GM21723 (cell line): ENCODE measurements at regions not wholly inside any gene's neighbourhood (a gene's known extent, or its start where the extent isn't known, plus 50 kb on each side); places are given as distances from the start of the nearest gene placed in this dataset.
"Not testable (repeated sequence)": the region's sequence is repeated elsewhere in the genome, so short reads cannot be mapped to it uniquely, and the experiment has no call there.

Experiments used
- ATAC-seq: cut with Tn5 transposase; IDR thresholded peaks from one replicate; pipeline ENCODE4 v1.9.1; 2021; ENCODE audit warnings: mild to moderate bottlenecking, moderate library complexity; ENCODE audit not compliant: unreplicated experiment

DNA sequence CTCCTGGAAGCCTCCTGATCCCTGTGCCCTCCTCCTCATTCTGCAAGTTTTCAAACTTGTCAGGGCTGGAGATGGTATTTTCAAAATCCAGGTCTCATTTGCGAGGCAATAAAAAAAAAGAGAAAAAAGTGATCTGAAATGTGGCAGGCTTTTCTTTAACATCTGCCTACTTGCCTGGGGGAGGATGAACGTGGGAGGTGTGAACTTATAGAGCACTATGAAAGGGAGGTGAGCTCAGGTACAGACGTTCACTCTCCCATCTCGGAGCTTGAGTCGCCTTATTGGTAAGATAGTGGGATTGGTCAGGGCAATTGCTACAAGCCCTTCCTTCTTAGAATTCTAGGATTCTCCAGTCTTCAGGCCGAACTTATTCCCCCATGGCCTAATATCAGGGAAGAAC lies 104.8 kb upstream of the CADM1 start:
- ATAC-seq, result no peak

DNA sequence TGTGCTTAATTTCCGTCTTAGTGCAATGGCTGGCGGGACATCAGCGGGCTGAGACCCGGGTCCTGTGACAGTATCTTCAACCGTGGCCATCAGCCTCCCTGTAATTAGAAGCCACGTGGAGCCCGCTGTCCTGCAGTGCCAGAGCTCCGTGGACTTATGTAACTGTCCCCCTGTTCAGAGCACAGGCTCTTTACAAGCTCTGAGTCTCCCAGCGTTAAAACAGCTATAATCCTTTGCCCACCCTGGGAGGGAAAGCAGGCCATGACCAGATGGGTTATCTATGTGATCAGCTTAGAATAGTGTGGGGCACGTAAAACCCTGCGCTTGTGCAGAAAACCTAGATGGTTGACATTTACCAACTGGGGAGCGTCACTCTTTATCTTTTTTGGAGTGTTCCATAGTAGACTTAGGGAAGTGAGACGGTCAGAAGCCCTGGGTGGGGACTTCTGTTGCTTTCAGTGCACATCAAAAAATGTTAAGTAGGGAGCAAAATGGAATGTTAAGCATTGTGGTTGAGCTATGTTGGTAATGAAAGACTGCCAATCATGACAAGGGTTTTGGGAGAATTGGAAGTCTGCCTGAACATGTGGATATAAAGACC lies 103.5 kb upstream of the CADM1 start:
- ATAC-seq, result no peak

DNA sequence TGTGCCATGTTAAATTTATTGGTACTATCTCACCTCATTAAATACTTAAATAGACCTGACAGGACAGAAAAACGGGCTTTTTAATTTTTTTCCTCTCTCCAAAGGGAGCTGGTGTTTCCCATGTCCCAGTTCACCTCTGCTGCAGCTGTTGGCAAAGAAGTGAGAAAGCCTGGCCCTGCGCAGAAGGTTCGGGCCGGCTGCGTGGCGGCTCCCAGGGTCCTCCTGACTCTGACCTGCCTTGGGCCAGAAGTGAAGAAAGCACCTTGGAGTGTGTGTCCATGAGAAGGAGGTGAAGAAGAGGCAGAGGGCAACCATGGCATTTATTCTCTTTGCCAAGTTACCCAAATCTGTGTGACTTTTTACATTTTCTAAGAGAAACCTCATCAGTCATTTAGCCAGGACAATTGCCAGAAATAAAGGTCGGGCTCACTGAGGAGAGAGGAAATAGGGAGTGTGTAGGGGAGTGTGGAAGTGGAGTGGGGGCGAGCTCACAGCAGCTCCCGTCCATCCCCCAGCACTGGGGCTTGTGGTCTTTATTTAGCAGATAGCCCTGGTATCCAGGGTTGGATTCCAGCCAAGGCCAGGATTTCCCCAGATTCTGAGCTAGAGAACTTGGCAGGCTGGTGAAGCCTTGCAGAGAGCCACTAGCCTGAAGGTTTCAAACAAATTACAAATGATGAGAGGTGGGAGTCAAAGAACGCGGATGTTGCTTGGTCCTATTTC lies 102.4 kb upstream of the CADM1 start:
- no peak for ATAC-seq

DNA sequence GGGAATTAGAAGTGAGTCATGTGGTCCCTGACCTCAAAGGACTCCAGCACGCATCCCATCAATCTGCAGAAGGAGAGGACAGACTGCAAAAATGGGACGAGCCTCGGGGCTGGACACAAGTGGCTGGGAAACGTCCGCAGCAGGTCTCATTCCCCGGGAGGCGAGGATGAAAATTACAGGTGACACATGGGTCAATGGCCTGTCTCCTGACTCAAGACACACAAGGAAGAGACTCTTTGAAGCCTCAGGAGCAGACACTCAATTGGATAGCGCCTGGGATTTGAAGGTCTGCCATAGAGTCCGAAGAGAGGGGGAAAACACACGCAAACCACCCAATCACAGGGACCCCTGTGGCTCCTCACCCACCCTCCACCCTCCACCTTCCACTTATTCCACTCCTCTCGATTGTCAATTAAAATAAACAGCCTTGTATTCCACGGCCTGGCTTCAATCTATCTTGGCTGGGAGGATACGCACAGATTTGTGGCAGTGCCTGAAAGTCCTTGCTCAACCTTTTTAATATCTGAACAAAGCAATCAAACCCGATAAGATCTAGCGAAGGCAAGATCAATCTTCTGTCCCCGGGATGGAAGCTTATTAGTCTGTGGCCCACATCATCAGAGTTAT lies 101.8 kb upstream of the CADM1 start:
- ATAC-seq, result no peak

DNA sequence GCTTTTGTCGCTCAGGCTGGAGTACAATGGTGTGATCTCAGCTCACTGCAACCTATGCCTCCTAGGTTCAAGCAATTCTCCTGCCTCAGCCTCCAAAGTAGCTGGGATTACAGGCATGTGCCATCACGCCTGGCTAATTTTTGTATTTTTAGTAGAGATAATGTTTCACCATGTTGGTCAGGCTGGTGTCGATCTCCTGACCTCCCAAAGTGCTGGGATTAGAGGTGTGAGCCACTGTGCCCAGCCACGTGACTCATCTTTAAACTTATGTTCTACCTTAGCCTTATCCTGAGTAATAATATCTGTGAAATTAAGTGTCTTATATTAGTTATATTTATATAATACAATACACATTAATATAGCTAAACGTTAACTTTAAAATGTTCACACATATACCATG lies 101.2 kb upstream of the CADM1 start:
- ATAC-seq, result not testable (repeated sequence)

DNA sequence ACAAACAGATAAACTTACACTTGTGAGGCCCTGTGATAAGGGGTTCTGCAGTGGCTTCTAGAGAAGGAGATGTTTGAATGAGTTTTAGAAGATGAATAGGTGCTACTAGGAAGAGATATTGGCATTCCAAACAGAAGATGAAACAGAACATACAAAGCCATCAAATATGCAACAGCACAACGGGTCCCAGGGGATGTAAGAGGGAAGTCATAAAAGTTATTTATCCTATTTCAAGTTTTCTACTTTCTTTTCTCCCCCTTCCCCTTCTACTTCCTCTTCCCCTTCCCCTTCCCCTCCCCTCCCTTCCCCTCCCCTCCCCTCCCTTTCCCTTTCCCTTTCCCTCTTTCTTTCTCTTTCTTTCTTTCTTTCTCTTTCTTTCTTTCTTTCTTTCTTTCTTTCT lies 94.9 kb upstream of the CADM1 start:
- ATAC-seq, result no peak

DNA sequence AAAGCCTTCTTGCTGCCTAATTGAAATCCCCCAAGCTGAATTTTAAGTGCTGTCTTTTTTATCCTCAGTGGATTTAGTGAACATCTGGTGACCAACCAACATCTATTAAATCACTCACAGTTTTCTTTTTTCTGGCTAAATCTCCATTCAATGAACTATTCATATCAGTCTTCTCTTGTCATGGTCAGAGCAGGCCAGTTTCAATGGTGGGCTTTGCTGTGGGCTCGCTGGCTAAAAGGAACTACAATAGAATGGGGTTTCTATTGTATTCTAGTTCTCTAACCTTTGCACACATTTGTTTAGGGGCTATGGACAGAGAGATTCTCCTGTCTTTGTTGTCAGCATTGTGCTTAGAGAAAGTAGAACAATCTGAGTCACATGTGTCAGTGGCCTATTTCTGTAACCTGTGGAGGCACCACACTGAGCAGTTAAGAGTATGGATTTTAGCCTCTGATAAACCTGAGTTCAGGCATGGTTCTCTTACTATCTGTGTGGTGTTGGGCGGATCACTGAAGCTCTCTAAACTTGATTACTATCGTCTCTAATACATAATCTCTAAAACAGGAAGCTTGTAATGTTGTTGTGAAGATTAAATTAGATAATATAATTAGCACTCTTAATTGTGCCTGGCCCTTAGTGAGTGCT lies 94.2 kb upstream of the CADM1 start:
- ATAC-seq, result no peak

DNA sequence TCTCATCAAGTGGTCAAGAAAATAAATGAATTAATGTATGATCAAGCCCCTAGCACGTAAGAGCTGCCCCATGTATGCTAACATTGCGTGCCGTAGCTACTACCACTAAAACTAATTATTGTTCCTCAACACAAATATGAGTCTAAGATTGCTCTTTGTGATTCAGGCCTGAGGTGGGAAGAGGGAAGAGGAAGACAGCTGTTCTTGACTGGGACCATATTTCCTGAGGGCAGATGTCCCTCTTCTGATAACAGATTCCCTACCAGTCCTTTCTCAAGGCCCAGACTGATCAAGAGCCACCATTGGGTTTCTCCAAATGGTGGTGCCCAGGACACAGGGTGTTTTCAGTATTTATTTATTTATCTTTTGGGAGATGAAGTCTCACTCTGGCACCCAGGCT lies 87.2 kb upstream of the CADM1 start:
- ATAC-seq, result no peak

DNA sequence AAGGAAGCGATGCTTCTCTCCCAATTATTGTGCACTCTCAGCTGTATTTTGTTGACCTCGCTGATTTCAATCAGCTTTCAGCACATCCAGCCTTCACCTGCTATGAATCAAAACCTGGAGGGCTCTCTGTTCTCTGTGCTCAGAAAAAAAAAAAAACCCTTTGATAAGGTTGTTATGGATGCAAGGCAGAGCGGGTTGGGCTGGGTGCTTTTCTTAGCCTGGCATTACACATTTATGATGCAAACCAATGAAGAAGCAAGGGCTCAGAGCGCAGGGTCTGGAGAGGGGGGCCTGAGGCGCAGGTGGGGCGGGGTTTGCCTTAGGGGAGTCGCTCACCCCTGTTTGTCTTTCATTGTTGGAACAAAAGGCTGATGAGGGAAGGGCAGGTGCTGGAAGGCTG lies 86.0 kb upstream of the CADM1 start:
- ATAC-seq, result no peak

DNA sequence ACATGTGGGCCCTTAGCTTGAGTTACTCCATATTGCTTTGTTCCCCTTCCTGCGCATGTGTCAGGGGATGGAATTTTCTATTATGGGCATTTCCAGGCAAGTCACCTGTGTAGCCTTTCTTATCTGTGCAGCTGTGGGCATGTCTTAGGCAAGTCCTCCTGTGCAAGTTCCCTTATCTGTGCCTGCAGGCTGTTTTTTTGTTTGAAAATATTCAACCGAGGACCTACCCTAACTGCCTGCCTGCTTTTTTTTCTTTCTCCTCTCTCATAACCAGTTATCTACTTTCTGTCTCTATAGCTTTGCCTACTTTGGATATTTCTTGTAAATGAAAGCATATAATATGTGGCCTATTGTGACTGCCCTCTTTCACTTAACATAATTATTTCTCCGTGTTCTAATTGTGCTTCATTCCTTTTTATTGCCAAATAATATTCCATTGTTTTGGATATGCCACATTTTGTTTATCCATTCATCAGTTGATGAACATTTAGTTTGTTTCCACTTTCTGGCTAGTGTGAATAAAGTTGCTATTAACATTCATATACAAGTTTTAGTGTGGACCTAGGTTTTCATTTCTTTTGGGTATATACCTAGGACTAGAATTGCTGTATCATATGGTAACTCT lies 83.6 kb upstream of the CADM1 start:
- no peak for ATAC-seq

DNA sequence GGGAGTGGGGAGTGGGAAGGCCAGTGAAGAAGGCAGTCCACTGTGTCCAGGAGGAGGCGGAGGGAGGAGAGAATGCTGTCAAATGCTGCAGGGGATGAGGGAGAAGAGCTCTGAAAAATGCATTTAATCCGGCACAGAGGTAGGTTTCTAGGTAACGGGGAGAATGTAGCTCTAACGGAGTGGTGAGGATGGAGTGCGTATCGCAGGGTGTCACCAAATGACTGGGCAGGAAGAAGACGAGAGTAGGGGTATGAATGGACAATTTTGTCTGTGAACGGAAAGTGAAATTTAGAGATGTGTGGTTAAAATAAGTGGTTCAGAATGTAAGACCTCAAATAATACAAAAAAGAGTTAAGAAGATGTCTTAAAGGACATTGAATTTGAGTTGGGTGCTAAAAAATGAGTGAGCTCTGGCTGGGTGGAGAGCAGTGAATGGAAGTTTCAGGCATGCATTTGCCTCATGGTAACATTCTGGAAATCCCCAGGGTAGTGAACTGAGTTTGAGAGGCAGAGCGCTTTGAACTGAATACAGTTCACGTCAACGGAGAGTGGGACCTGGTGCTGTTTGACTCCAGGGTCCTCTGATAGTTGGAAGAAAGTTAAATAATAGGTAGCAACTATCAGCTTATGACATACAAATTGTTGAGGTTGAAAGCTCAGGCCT lies 81.3 kb upstream of the CADM1 start:
- ATAC-seq, result peak; percentile 84

DNA sequence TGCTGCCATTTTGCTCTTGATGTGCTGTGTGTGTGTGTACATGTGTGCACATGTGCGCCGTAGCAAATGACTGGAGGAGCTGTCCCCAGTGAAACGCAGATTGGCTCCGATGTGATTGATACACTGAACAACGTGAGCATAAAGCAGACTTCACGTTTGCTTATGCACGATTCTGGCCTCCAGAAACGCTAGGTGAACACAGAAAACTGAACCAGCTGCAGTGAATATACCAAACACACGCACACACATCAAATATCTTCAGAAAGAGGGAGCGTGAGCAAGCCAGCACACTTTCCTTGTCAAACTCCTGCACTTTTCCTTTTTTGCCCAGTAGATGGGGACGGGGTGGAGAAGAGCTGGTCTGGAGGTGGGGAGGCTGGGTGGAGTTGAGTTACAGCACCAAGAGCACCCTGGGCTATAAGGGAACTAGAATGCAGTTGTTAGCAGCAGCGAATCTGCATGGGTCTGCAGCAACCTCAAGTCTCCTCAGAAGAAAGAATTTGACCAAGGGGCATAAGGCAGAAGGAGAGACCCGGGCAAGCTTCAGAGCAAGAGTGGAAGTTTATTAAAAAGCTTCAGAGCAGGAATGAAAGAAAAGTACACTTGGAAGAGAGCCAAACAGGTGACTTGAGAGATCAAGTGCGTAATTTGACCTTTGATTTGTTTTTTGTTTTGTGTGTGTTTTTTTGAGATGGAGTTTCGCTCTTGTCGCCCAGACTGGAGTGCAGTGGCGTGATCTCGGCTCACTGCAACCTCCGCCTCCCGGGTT lies 77.8 kb upstream of the CADM1 start:
- ATAC-seq, result no peak

DNA sequence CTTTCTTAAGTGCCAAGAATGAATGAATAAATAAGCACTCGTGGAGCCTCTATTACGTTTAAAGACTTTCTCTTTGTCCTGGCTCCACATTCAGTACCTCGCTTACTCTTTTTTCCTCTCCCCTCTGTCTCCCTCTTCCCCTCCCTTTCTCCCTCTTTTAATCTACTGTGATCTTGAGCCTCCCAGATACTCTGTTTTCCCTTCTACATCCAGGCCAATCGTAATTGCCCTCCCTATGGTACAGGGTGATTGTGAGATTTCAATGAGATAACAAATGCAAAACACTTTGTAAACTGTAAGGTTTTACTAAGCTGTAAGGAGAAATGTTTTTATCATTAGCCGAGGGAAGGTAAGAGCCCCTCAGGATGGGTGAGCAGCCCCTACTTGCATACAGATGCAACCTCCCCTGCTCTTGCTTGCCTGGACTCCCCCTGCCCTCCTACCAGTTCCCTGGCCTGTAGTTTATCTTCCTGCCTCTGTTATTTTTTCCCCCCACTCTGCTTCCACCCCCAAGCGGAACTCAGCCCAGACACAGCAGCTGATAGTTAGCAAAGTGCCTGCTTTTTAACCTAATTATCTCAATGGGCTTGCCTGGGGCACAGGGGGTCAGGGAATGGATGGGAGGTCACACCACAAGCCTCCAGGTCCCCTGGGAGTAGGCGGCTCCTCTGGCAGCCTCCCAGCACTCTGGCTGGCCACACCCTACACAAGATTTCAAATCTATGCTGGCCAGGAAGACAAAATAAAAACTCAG lies 76.9 kb upstream of the CADM1 start:
- no peak for ATAC-seq

DNA sequence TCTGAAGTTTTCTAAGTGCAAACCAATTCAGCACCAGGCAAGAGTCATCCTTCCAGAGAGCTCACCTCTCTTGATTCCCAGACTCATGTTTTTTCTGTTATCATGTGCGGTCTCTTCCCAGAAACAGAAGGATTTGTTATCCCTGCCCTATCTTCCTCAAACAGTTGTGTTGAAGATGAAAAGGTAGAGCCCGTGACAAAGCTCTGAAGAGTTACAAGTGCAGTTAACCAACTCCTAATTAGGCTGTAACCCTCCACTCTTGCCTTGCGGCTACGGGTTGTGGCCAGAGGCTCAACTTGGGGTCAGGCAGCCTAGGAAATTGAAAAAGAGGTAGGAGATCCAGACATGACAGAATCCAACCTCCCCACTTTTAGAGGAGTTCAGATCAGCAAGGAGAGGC lies 76.2 kb upstream of the CADM1 start:
- ATAC-seq, result no peak

DNA sequence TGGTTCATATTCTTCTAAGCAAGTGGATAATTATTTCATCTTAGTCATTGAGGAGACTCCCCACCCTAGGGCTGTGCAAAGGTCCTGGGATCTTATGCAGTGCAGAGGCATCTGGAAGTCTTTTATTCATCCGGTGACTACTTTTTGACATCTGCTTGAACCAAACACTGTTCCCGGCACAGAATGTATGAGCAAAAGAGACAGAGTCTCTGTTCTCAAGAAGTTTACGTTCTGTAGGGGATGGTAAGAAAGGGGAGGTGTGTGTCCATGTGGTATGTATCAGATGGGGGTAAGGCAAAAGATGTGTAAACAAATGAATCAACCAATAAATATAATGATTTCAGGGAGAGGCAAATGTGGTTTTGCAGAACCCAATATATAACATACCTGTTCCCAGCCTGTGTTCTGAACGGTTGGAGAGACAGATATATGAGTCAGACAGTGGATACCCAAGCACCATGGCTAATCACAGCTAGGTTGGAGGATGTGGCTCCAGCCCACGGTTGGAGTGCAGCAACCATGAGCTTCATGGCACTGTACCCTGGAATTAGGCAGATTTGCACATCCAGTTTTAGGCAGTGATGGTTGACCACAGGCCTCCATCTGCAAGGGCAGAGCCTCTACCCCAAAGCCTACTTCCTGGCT lies 75.1 kb upstream of the CADM1 start:
- no peak for ATAC-seq

DNA sequence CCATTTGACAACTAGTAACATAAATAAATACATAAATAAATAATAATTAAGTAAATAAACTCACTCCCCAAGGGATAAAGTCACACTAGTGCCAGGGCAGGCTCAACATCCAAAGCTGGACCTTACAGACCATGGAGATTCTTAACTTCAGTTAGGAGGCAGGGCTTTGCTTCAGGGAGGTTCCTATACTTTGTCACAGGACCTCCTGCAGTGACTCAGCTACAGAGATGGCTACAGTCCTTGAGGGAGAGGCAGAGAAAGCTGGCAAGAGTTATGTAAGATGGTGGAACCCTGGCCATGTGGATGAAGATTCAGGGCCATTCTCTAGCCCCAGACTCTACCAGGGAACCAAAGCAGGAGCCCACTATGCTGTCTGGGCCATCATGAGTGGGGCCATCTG lies 74.1 kb upstream of the CADM1 start:
- ATAC-seq, result no peak

DNA sequence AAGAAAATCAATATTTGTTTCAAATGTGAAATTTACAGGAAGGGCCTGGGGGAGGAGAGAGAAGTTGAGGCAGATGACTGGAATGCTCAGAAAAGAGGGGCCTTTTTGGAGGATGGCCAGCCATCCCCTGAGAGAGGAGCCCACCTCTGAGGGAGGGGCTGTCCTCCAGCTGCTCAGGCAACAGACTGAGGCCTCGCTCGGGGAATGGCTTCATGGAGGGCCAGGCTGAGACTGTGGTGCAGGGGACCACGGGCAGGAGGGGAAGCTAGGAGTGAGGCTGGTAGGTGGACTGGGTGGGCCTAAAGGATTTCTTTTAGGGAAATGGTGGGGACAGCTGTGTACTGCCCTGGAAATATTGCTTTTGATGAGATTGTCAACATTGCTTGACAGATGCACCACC lies 73.5 kb upstream of the CADM1 start:
- ATAC-seq, result no peak

DNA sequence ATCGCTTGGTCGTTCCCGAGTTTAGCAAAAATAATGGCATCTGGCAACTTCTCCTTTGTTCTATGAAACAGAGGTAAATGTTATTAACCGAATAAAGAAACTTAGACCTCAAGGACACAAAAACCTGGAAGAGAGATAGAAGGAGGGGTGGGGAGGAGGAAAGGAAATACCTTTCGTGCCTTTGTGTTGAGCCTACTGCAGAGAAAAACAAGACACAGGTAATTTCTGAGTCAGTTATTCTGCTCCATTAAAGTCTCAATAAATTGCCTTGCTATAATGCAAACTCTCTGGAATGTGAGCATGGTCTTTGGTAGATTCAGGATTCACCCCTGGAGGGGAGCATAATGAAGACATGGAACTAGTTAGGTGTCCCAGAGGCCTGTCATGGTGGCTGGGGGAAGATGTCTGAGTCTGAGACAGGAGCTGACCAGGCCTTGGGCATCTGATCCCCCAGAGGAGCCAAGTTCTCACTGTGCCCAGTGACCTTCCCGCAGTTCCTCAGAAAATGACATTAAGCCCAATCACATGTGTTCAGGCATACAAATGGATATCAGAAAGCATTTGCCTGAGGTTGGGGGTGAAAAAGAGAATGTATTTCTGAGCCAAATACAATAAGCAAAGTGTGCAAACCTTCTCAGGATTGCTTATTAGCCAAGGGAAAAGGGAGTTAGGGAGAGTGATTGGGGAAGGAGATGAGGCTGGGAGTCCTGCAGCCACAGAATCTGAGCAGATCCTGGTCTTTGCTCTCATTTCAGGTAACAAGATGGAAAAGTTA lies 72.6 kb upstream of the CADM1 start:
- no peak for ATAC-seq
